Astrocyte of the spinal cord (primary cell): ENCODE measurements at regions not wholly inside any gene's neighbourhood (a gene's known extent, or its start where the extent isn't known, plus 50 kb on each side); places are given as distances from the start of the nearest gene placed in this dataset.

Experiments
- DNase-seq: peaks from one replicate; pipeline ENCODE4 v3.0.0; 2011; ENCODE audit warnings: low read depth, low spot score
- H3K4me3 ChIP-seq: 2 replicates; pipeline ENCODE4 v1.5.1; 2011; ENCODE audit warnings: low read depth, mild to moderate bottlenecking, low read length, moderate library complexity
- CTCF ChIP-seq: IDR thresholded peaks from 2 replicates; pipeline ENCODE4 v1.5.1; 2012; ENCODE audit warnings: low read depth, mild to moderate bottlenecking, low read length, inconsistent platforms
- in situ Hi-C: cut with HindIII; loops from 2 replicates; pipeline ENCODE4 v1.10.0; 2017; ENCODE audit warnings: low sequenced_read_pairs

- in situ Hi-C loops = no loop called here
- no peak for TF ChIP-seq CTCF
- H3K4me3 ChIP-seq = no peak overlapping the region
- peak; percentile 41 for DNase-seq
Measured at GRCh38 chr12:89135976-89136634, 216.2 kb downstream of the DUSP6 start.

- TF ChIP-seq CTCF = no peak
- H3K4me3 ChIP-seq = no peak overlapping the region
- no peak for DNase-seq
- in situ Hi-C loops = no loop called here
Measured at GRCh38 chr12:89134213-89134770, 218.0 kb downstream of the DUSP6 start.

GRCh38 chr12:89129167-89129870, 223.0 kb downstream of the DUSP6 start:
- in situ Hi-C loops = no loop called here
- DNase-seq = no peak
- no peak overlapping the region for H3K4me3 ChIP-seq
- no peak for TF ChIP-seq CTCF

GRCh38 chr12:89126712-89127111, 225.6 kb downstream of the DUSP6 start:
- in situ Hi-C loops = no loop called here
- no peak for TF ChIP-seq CTCF
- no peak overlapping the region for H3K4me3 ChIP-seq
- no peak for DNase-seq

- in situ Hi-C loops = no loop called here
- TF ChIP-seq CTCF = no peak
- H3K4me3 ChIP-seq = no peak overlapping the region
- DNase-seq = no peak
Measured at GRCh38 chr12:89122852-89123251, 229.4 kb downstream of the DUSP6 start.

GRCh38 chr12:89117448-89118034, 234.8 kb downstream of the DUSP6 start:
- no peak for DNase-seq
- in situ Hi-C loops = no loop called here

More at GRCh38 chr12:89117448-89118034, 234.8 kb downstream of the DUSP6 start:
- H3K4me3 ChIP-seq = no peak overlapping the region
- TF ChIP-seq CTCF = no peak
